ENCODE measurements at regions not wholly inside any gene's neighbourhood (a gene's known extent, or its start where the extent isn't known, plus 50 kb on each side); places are given as distances from the start of the nearest gene placed in this dataset.

DNA sequence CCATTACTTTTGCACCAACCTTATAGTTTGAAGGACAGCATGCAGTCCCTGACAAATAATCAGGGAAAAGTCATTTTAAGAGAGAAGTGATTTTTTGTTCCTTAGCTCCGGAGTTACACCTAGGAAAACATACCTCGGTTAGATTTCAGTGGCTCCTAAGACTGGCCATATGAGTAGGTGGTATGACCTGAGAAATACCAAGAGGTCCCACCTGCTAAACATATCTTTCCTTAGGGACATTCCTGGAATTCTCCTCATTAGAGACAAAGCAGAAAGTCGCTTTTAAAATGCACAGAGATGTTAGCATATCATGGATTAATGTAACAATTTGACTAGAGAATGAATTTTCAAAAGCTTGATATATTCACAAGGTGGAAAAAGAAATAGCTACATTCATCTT, 84.2 kb upstream of the RNPC3 start:
- TF ChIP-seq POLR2A (IDR thresholded peaks at IDR 0.05) (no peak), CTCF (IDR thresholded peaks at IDR 0.05) (no peak)
